Transverse colon (tissue), 4 donors: ENCODE measurements at regions not wholly inside any gene's neighbourhood (a gene's known extent, or its start where the extent isn't known, plus 50 kb on each side); places are given as distances from the start of the nearest gene placed in this dataset.

Source experiments
- DNase-seq: peaks from one replicate; pipeline ENCODE4 v3.0.0-alpha.2; 2019
- H3K27ac ChIP-seq, 4 donors: fragments of 200-600 bp; sonication (generic); 2 replicates each; pipeline ENCODE4 v1.5.1; 2016 to 2018; ENCODE audit warnings: inconsistent platforms in 4 of 4
- H3K27me3 ChIP-seq: fragments of 200-600 bp; sonication (generic); 2 replicates; pipeline ENCODE4 v1.5.1; 2017; ENCODE audit warnings: inconsistent platforms
- H3K36me3 ChIP-seq, 4 donors: fragments of 200-600 bp; sonication (generic); 2 replicates each; pipeline ENCODE4 v1.5.1; 2017 to 2019; ENCODE audit warnings: inconsistent platforms in 4 of 4
- H3K4me1 ChIP-seq, 4 donors: fragments of 200-600 bp; sonication (generic); 2 replicates each; pipeline ENCODE4 v1.5.1; 2017 to 2020; ENCODE audit warnings: inconsistent platforms in 4 of 4
- H3K4me3 ChIP-seq, 4 donors: fragments of 200-600 bp; sonication (generic); 1 replicate in 1 of 4; 2 replicates in 3 of 4; pipeline versions ENCODE4 v1.5.1 to v1.6.1; 2017 to 2019; ENCODE audit warnings: inconsistent platforms in 4 of 4
- H3K9me3 ChIP-seq, 2 donors: fragments of 200-600 bp; sonication (generic); 2 replicates each; pipeline ENCODE4 v1.5.1; 2017 to 2019; ENCODE audit warnings: inconsistent platforms in 2 of 2
- CTCF ChIP-seq, 5 experiments: fragments of 200-600 bp in 3 of 5; fragments of 450-650 bp in 2 of 5; sonication (generic) in 3 of 5; IDR thresholded peaks; 1 replicate in 2 of 5; 2 replicates in 3 of 5; pipeline ENCODE4 v1.5.1; 2016 to 2017; ENCODE audit warnings: antibody characterized with exemption in 5 of 5, inconsistent platforms in 3 of 5, mild to moderate bottlenecking in 2 of 5, moderate library complexity in 1 of 5
- EP300 ChIP-seq: sonication (generic); formaldehyde crosslinking; IDR thresholded peaks from one replicate; pipeline ENCODE4 v1.6.1; 2017; ENCODE audit warnings: antibody characterized with exemption, low read depth
- POLR2A ChIP-seq: fragments of 450-650 bp; IDR thresholded peaks from one replicate; pipeline ENCODE4 v1.6.1; 2016; ENCODE audit warnings: antibody characterized with exemption, mild to moderate bottlenecking, moderate library complexity
- POLR2AphosphoS5 ChIP-seq, 3 donors: sonication (generic); formaldehyde crosslinking; IDR thresholded peaks; one replicate each; pipeline ENCODE4 v1.6.1; 2016; ENCODE audit warnings: antibody characterized with exemption in 3 of 3
- WGBS, 2 donors: methylation state at CpG; one replicate each; pipeline ENCODE4 v1.1.5; 2018; ENCODE audit warnings: low coverage in 1 of 2; 5-methylcytosine and 5-hydroxymethylcytosine counted together
- in situ Hi-C, 4 donors: fragments of 200-750 bp; cut with MboI; loops; one replicate each; pipeline versions ENCODE4 v1.15.0 to v1.15.1; 2017; ENCODE audit warnings: low sequenced_read_pairs in 3 of 4, low pct_ligation_motif_present in 1 of 4, low pct_unique_long_range_greater_than_20kb in 1 of 4
- intact Hi-C: fragments of 100-400 bp; cut with DNase I; formaldehyde crosslinking; loops from one replicate; pipeline ENCODE4 v1.15.1; 2023; ENCODE audit warnings: low total_unique reads

GRCh38 chr17:6233856-6234255 is 163.7 kb downstream of the WSCD1 start:
- Histone ChIP-seq H3K27me3 (peaks cover 3% of the 10 kb centered on the region), H3K9me3 (no peaks in the 10 kb centered on the region), H3K27ac (no peak overlapping the region), H3K36me3 (no peaks in the 10 kb centered on the region), H3K4me1 (no peaks in the 10 kb centered on the region), H3K4me3 (no peak overlapping the region)
- TF ChIP-seq CTCF (IDR thresholded peaks at IDR 0.05) = no peak
- TF ChIP-seq POLR2A = no peak
- TF ChIP-seq EP300 = no peak
- TF ChIP-seq POLR2AphosphoS5 (IDR thresholded peaks at IDR 0.05) = no peak
- WGBS, 2 donors = 89% methylated on average over 3 of the region's 3 CpGs; no CpG with 5 or more reads in 1 of the 2 donors
- DNase-seq = no peak
- intact Hi-C loops (no loop called here), in situ Hi-C loops (no loop called here)

GRCh38 chr17:6233339-6233738 is 163.2 kb downstream of the WSCD1 start:
- Histone ChIP-seq H3K27ac (no peak overlapping the region), H3K4me1 (no peaks in the 10 kb centered on the region), H3K4me3 (no peak overlapping the region), H3K27me3 (peaks cover 3% of the 10 kb centered on the region), H3K9me3 (no peaks in the 10 kb centered on the region), H3K36me3 (no peaks in the 10 kb centered on the region)
- intact Hi-C loops = no loop called here
- DNase-seq = no peak
- in situ Hi-C loops = no loop called here
- WGBS, 2 donors = 80 to 100% methylated on average over 4 of the region's 4 CpGs
- TF ChIP-seq POLR2A (no peak), EP300 (no peak), CTCF (IDR thresholded peaks at IDR 0.05) (no peak), POLR2AphosphoS5 (IDR thresholded peaks at IDR 0.05) (no peak)

- TF ChIP-seq POLR2A (no peak), POLR2AphosphoS5 (IDR thresholded peaks at IDR 0.05) (no peak), CTCF (IDR thresholded peaks at IDR 0.05) (no peak), EP300 (no peak)
- H3K4me1 ChIP-seq = no peaks in the 10 kb centered on the region
- DNase-seq = no peak
- H3K27me3 ChIP-seq = peaks cover 3% of the 10 kb centered on the region
- 61 to 73% methylated on average over 3 to 12 of the region's 12 CpGs for WGBS, 2 donors
- H3K27ac ChIP-seq = no peak overlapping the region
- in situ Hi-C loops = no loop called here
- intact Hi-C loops = no loop called here
- no peaks in the 10 kb centered on the region for H3K9me3 ChIP-seq
- no peak overlapping the region for H3K4me3 ChIP-seq
- H3K36me3 ChIP-seq = no peaks in the 10 kb centered on the region
Observed at GRCh38 chr17:6232732-6233101, 162.5 kb downstream of the WSCD1 start.

GRCh38 chr17:6231886-6232731 is 161.9 kb downstream of the WSCD1 start:
- Histone ChIP-seq H3K9me3 (no peaks in the 10 kb centered on the region), H3K27me3 (peaks cover 3% of the 10 kb centered on the region), H3K4me3 (no peak overlapping the region), H3K36me3 (no peaks in the 10 kb centered on the region), H3K4me1 (no peaks in the 10 kb centered on the region), H3K27ac (no peak overlapping the region)
- WGBS, 2 donors = 58 to 69% methylated on average over 3 to 21 of the region's 21 CpGs
- TF ChIP-seq POLR2A (no peak), EP300 (no peak), POLR2AphosphoS5 (IDR thresholded peaks at IDR 0.05) (no peak), CTCF (IDR thresholded peaks at IDR 0.05) (no peak)
- intact Hi-C loops = no loop called here
- no peak for DNase-seq
- in situ Hi-C loops = no loop called here
